ENCODE measurements at regions not wholly inside any gene's neighbourhood (a gene's known extent, or its start where the extent isn't known, plus 50 kb on each side); places are given as distances from the start of the nearest gene placed in this dataset.
A peak's percentile ranks its signal among the peaks of the same experiment; 100 is the strongest.

DNA sequence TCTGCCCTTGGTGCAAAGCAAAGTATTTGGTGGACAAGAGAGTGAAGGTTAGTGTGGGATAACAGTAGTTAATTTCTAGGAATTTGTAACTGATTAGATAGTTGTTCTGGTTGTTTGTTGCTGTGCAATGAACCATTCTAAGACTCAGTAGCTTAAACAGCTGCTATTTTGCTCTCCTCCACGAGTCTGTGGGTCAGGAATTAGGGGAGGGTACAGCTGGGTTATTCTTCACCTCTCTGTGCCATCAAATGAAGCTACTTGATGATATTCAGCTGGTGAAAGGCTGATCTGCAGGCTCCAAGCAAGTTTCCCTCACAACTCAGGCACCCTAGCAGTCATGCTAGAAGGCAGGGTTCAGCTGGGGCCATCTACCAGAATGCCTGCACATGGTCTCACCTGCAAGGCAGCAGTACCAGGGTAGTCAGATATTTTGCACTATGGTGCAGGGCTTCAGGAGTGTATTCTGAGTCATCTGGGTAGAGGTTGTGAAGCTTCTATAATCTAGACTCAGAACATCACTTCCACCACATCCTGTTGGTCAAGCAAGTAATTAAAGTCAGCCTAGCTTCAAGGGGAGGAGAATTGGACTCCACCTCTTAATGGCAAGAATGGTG is 159.5 kb upstream of the SLC28A3 start:
- Histone ChIP-seq H3K4me1 (peaks cover 0 to 9% (median 0%) of the 10 kb centered on the region in 9 donors), H3K36me3 (no peaks in the 10 kb centered on the region), H3K27ac (no peak overlapping the region), H3K27me3 (peaks cover 0 to 4% (median 0%) of the 10 kb centered on the region in 7 donors), H3K4me3 (no peak overlapping the region), H3K9me3 (no peaks in the 10 kb centered on the region)
- TF ChIP-seq, protein P1, sequence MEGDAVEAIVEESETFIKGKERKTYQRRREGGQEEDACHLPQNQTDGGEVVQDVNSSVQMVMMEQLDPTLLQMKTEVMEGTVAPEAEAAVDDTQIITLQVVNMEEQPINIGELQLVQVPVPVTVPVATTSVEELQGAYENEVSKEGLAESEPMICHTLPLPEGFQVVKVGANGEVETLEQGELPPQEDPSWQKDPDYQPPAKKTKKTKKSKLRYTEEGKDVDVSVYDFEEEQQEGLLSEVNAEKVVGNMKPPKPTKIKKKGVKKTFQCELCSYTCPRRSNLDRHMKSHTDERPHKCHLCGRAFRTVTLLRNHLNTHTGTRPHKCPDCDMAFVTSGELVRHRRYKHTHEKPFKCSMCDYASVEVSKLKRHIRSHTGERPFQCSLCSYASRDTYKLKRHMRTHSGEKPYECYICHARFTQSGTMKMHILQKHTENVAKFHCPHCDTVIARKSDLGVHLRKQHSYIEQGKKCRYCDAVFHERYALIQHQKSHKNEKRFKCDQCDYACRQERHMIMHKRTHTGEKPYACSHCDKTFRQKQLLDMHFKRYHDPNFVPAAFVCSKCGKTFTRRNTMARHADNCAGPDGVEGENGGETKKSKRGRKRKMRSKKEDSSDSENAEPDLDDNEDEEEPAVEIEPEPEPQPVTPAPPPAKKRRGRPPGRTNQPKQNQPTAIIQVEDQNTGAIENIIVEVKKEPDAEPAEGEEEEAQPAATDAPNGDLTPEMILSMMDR (IDR thresholded peaks at IDR 0.05): no peak
- WGBS, 2 donors: 19 to 35% methylated on average over 1 of the region's 1 CpG
- intact Hi-C loops (cut with DNase I): no loop called here
- DNase-seq (no peak), ATAC-seq (no peak)

DNA sequence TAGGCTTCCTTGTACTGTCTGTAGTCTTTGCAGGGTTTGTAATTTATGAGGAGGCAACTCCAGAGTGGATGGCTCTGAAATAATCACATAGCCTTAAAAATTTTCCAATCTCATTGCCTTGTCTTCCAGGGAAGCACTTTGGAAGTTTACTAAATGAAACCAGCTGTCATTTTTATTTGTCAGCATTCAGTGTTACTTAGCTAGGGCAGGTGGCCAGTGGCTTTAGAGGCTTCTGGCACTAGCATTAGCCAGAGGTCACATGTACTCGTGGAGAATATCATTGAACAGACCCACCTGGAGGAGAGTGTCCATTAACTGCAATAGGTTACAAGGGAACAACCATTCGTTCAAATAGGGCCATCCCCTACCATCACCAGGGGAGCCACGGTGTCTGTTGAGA is 160.3 kb upstream of the SLC28A3 start:
- intact Hi-C loops (cut with DNase I): no loop called here
- TF ChIP-seq, protein P1 (IDR thresholded peaks at IDR 0.05): no peak
- no peak overlapping the region for H3K4me3 ChIP-seq
- no peak overlapping the region for H3K27ac ChIP-seq
- peaks cover 0 to 9% (median 0%) of the 10 kb centered on the region in 9 donors for H3K4me1 ChIP-seq
- peaks cover 0 to 4% (median 0%) of the 10 kb centered on the region in 7 donors for H3K27me3 ChIP-seq
- ATAC-seq (peak in 2 of 8 donors; percentile 38 to 47), DNase-seq (no peak)
- H3K36me3 ChIP-seq: no peaks in the 10 kb centered on the region
- WGBS, 2 donors: 56 to 59% methylated on average over 3 of the region's 3 CpGs
- H3K9me3 ChIP-seq: peaks cover 0 to 3% (median 0%) of the 10 kb centered on the region in 11 donors

DNA sequence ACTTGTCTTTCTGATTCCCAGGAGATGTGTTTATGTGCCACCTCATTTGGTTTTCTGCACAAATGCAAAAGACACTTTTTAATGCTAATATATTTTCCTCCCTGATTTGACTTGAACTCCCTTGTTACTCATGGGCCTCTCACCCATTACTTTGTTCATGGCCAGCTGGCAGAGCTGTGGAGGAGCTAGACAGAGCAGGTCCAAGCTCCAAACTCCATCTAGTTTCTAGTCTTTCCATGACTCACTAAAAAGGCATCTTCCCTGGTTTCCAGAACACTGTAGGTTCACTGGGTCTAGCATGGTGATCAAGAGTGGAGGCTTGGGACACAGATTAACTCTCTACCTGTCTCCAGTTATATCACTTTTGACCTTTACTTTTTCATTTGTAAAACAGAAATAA is 161.0 kb upstream of the SLC28A3 start:
- ATAC-seq (peak in 1 of 8 donors; percentile 20), DNase-seq (no peak)
- Histone ChIP-seq H3K9me3 (peaks cover 0 to 10% (median 0%) of the 10 kb centered on the region in 11 donors), H3K27ac (no peak overlapping the region), H3K4me1 (peaks cover 0 to 9% (median 0%) of the 10 kb centered on the region in 9 donors), H3K36me3 (no peaks in the 10 kb centered on the region), H3K4me3 (no peak overlapping the region), H3K27me3 (peaks cover 0 to 4% (median 0%) of the 10 kb centered on the region in 7 donors)
- intact Hi-C loops (cut with DNase I): no loop called here
- TF ChIP-seq, protein P1 (IDR thresholded peaks at IDR 0.05): no peak

DNA sequence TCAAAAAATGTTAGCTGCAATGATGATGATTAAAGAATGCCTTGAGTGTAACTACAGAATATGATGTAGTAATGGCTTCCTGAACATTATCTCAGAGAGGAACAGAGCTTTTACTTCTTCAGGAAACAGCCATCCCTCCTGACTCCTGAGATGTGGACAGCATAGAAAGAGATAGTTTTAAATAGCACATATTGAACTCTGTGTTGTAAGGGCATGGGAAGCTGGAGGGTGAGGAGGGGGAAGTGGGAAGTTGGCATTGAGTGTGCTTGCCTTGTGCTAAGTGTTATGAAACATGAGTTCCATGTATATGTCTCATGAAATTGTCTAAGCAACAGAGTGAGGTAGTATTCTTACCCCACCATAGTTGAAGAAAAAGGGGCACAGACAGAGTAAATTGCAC is 161.5 kb upstream of the SLC28A3 start:
- peaks cover 0 to 9% (median 0%) of the 10 kb centered on the region in 9 donors for H3K4me1 ChIP-seq
- TF ChIP-seq, protein P1 (IDR thresholded peaks at IDR 0.05): no peak
- intact Hi-C loops (cut with DNase I): no loop called here
- DNase-seq (no peak), ATAC-seq (no peak)
- H3K4me3 ChIP-seq: no peak overlapping the region
- peaks cover 0 to 15% (median 0%) of the 10 kb centered on the region in 11 donors for H3K9me3 ChIP-seq
- H3K27ac ChIP-seq: no peak overlapping the region
- H3K27me3 ChIP-seq: peaks cover 0 to 4% (median 0%) of the 10 kb centered on the region in 7 donors
- no peaks in the 10 kb centered on the region for H3K36me3 ChIP-seq
